GM21825 (cell line): ENCODE measurements at regions not wholly inside any gene's neighbourhood (a gene's known extent, or its start where the extent isn't known, plus 50 kb on each side); places are given as distances from the start of the nearest gene placed in this dataset.

Experiments used
- ATAC-seq: cut with Tn5 transposase; IDR thresholded peaks from one replicate; pipeline ENCODE4 v1.9.1; 2021; ENCODE audit warnings: mild to moderate bottlenecking, moderate library complexity; ENCODE audit not compliant: unreplicated experiment

DNA sequence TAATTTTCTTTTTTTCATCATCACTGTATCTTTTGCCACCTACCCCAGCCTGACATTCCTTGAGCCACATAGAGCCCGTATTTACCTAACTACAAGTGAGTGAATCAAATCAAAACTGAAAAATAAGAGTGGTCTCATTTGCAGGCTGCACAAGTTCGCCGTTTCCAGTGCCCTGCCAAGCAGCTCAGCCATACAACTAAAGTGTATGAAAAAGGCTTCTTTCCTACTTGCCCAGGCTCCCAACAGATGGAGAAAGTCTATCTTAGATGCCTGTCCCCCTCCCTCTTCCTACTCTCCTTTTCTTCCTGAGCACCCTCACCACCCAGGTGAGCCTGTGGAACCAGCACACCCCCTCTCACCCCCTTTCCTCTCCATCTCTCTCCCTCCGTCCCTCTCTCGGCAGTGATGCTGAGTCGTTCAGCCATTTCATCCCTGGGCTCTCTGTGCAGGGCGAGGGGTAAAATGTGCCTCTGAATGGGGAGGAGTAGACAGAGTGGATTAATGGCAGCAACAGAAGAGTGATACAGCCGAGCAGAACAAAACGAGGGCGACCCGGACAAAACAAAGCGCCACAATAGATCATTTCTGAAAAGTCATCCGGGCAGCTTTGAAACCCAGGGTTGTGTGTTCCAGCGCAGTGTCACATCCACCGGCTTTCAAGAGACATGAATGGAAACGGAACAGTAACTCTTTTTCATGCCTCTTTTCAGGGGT lies 65.0 kb upstream of the POU3F3 start:
- ATAC-seq = no peak

- no peak for ATAC-seq
These were observed 63.7 kb upstream of the POU3F3 start for GRCh38 chr2:104790100-104790811.

- no peak for ATAC-seq
These were observed 62.9 kb upstream of the POU3F3 start for GRCh38 chr2:104790901-104791495.

DNA sequence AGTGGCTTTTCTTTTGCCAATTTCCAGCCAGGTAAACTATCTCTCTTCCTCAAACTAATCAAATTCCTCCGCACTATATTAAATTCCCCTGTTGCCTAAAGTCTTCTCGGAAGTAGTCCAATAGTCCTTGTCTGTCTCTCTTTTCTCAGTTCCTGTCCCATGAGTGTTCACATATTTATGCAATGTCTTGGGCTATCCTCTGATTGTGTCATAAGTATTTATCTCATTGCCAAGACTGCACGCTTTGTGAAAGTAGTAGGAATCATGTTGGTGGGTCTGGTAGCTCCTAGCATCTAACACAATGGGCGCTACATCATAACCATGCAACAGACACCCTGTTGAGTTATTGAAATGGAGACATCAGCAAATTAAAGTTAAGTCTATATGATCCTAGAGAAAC lies 59.9 kb upstream of the POU3F3 start:
- no peak for ATAC-seq

GRCh38 chr2:104794441-104794840 lies 59.5 kb upstream of the POU3F3 start:
- ATAC-seq = no peak
